CD4-positive, alpha-beta T cell treated with Interleukin-21 for 1 hour (primary cell): ENCODE measurements at regions not wholly inside any gene's neighbourhood (a gene's known extent, or its start where the extent isn't known, plus 50 kb on each side); places are given as distances from the start of the nearest gene placed in this dataset.

Experiments used
- DNase-seq: peaks from one replicate; pipeline ENCODE4 v3.0.0-alpha.2; 2020

GRCh38 chr9:107172160-107172978, 110.7 kb upstream of the RAD23B start:
- DNase-seq, result peak; percentile 47

DNA sequence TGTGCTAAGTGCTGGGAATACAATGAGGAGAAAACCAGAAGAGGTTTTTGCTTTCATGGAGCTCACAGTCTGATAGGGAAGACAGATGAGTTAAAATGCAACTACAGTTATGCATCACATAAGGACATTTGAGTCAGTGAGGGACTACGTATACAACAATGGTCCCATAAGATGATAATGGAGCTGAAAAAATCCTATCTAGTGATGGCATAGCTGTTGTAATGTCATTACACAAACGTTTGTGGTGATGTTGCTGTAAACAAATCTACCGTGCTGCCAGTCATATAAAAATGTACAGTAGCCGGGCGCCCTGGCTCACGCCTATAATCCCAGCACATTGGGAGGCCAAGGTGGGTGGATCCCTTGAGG, 110.1 kb upstream of the RAD23B start:
- DNase-seq, result no peak

DNA sequence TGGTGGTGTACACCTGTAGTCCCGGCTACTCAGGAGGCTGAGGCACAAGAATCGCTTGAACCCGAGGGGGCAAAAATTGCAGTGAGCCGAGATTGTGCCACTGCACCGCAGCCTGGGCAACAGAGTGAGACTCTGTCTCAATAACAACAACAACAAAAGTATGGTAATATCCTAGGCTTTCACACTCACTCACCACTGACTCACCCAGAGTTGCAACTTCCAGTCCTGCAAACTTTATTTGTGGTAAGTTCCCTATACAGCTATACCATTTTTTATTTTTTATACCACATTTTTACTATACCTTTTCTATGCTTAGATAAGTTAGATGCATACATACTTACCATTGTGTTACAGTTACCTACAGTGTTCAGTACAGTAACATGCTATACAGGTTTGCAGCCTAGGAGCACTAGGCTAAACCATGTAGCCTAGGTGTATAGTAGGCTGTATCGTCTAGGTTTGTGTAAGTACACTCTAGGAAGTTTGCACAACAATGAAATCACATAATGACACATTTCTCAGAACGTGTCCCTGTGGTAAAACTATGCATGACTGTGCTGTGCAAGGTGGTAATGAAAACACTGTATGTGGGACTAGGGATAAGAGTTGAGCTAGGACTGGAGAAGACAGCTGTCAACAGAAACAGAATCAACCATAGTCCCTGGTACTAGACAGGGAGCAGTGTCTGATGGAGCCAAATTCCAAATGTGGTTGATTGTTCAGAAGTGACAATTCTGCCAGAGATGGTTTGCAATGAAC, 109.5 kb upstream of the RAD23B start:
- no peak for DNase-seq

DNA sequence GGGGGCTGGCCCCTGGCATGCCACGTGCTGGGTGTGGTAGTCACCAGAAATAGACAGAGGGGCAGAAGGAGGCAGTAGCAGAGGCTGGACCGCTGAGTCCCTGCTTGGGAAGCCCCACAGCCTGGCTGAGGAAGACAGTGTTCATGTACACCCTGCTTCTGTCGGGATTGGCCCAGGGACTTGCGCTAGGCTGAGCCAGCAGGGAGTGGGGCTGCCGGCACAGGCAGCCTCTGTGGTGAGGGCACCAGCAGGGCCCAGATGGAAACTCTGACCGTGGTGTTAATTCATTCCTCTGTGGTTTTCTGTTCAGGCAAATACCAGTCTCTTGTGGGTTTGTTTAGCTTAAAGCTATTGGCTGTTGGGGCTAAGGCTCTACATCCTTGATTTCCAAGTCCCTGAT, 108.6 kb upstream of the RAD23B start:
- DNase-seq, result no peak

DNA sequence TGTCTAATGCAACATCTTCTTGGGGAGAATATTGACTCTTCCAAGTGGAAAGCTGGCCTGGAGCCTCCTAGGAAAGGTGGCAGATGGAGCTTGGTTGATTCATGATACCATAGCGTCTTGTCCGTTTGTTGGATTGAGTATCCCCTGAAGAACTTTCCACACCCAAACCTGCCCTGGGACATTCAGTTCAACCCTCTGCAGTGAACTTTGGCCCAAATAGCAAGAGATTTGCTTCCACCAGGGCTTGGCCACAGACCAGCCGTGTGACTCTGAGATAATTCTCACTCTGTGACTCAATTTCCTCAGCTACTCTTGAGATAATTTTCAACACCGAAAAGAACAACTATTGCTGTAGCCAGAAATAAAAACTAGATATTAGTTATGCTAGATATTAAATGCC, 108.0 kb upstream of the RAD23B start:
- no peak for DNase-seq

GRCh38 chr9:107175816-107176435, 107.2 kb upstream of the RAD23B start:
- no peak for DNase-seq

DNA sequence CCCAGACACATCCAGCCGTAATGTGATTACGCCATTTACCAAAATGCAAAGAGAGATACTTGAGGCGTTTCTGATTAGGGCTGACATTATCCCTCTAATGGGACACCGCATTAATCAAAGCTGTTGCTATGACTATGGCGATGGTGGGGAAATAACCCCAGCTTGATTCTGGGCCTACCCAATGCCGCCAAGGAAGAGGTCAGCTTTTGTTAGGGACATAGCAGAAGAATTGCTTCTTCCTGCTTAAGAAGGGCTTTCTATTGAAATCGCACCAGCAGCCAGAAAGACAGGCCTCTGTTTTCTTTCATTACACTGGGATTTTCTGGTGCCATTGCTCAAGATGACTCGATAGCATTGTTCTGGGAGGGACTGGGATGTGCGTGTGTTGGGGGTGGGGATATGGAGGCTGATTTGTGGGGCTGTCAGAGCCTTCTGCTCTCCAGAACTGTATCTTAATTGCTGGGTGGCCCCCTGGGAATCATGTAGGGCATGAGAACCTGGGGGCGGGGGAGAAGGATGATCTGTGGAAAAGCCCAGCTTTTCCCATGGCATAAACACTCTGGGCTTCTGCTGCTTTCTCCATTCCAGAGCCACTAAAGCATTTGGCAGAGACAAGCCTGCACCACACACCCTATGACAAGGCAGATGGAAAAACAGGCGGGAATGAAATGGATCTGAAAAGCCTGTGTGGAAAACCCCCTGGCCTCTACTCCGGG, 106.5 kb upstream of the RAD23B start:
- no peak for DNase-seq

DNA sequence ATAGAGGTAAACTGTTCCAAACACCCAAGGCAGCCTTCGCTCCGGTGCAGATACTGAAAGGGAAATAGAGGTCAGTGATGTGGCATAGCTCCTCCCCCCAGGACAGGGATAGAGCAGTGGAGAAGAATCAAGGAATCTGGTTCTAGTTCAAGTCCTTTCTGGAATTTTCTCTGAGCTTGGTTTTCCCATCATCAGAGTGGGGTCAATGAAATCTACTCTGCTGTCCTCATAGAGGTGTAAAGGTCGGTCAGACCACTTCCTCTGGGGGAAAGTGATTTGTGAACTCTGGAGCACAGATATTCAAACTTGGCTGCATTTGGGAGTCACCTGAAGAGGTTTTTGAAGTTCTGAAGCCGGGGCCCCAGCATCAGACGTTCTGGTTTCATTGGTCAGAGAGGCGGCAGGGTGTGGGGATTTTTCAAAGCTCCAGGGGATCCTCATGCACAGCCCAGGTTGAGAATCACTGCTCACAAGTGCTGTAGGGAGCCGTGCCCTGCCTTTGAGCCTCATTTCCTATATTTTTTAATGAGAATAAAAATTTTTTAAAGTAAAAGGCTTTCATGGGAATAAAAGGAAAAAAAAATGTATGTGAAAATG, 105.7 kb upstream of the RAD23B start:
- no peak for DNase-seq

DNA sequence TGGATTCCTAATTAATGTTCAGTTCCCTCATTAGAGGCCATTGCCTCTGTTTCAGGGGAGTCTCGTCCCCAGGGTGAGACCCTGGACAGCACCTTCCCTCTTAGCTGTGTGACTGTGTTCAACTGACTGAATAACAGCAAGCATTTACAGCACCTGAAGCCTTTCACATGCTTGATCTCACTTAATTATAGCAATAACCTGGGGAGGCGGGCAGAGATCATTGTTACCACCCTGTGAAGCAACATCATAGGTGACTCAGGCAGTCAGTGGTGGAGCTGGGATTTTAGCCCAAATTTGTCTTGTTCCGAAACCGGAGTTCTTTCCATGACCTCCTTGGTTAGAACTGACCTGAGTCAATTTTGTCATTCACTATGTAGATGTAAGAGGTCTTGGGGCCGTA, 105.2 kb upstream of the RAD23B start:
- no peak for DNase-seq

- DNase-seq, result no peak
Measured at GRCh38 chr9:107178293-107178692, 104.8 kb upstream of the RAD23B start.

- no peak for DNase-seq
Measured at GRCh38 chr9:107180206-107180605, 102.9 kb upstream of the RAD23B start.

DNA sequence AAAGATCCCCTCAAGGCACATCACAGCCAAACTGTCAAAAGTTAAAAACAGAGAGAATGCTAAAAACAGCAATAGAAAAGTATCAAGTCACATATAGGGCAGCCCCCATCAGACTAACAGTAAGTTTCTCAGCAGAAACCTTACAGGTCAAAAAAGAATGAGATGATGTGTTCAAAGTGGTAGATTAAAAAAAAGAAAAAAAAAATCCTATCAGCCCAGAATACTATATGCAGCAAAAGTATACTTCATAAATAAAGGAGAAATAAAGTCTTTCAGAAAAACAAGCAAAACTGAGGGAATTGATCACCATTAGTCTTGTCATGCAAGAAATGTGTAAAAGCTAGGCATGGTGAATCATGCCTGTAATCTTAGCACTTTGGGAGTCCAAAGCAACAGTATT, 99.9 kb upstream of the RAD23B start:
- no peak for DNase-seq

GRCh38 chr9:107188376-107188775, 94.7 kb upstream of the RAD23B start:
- no peak for DNase-seq

GRCh38 chr9:107190061-107190935, 92.8 kb upstream of the RAD23B start:
- no peak for DNase-seq

- DNase-seq, result no peak
Measured at GRCh38 chr9:107190936-107191290, 92.2 kb upstream of the RAD23B start.

- no peak for DNase-seq
Measured at GRCh38 chr9:107193251-107193650, 89.8 kb upstream of the RAD23B start.

GRCh38 chr9:107198718-107199117, 84.4 kb upstream of the RAD23B start:
- no peak for DNase-seq

GRCh38 chr9:107208121-107208520, 75.0 kb upstream of the RAD23B start:
- DNase-seq, result no peak

- DNase-seq, result no peak
Measured at GRCh38 chr9:107210775-107211174, 72.3 kb upstream of the RAD23B start.

- DNase-seq, result no peak
Measured at GRCh38 chr9:107211284-107211923, 71.7 kb upstream of the RAD23B start.

DNA sequence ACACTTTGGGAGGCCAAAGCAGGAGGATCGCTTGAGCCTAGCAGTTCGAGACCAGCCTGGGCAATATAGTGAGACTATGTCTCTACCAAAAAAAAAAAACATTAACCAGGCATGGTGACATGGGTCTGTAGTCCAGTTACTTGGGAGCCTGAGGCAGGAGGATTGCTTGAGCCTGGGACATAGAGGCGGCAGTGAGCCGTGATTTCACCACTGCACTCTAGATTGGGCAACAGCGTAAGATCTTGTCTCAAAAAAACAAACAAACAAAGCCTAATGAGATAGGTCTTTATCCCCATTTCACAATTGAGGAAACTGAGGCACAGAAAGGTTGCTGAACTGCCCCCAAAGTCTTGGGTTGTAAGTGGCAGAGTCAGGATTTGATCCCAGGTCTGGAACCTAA, 70.5 kb upstream of the RAD23B start:
- DNase-seq, result no peak
